Dedifferentiated amniotic fluid mesenchymal stem cell (primary cell): ENCODE measurements at regions not wholly inside any gene's neighbourhood (a gene's known extent, or its start where the extent isn't known, plus 50 kb on each side); places are given as distances from the start of the nearest gene placed in this dataset.
"Not testable (repeated sequence)": the region's sequence is repeated elsewhere in the genome, so short reads cannot be mapped to it uniquely, and the experiment has no call there.

ENCODE experiments used
- DNase-seq: peaks from one replicate; pipeline ENCODE4 v3.0.0-alpha.2; 2016; ENCODE audit errors: extremely low spot score

GRCh38 chr7:156515911-156516790 lies 124.4 kb upstream of the RNF32 start:
- no peak for DNase-seq

GRCh38 chr7:156514851-156515250 lies 125.7 kb upstream of the RNF32 start:
- DNase-seq, result no peak

GRCh38 chr7:156511426-156511825 lies 129.1 kb upstream of the RNF32 start:
- no peak for DNase-seq

GRCh38 chr7:156510966-156511365 lies 129.6 kb upstream of the RNF32 start:
- no peak for DNase-seq

- no peak for DNase-seq
Observed at GRCh38 chr7:156509216-156509615, 131.4 kb upstream of the RNF32 start.

- no peak for DNase-seq
Observed at GRCh38 chr7:156505876-156506275, 134.7 kb upstream of the RNF32 start.

- no peak for DNase-seq
Observed at GRCh38 chr7:156504687-156505545, 135.7 kb upstream of the RNF32 start.

GRCh38 chr7:156504006-156504405 lies 136.6 kb upstream of the RNF32 start:
- DNase-seq, result no peak

- no peak for DNase-seq
Observed at GRCh38 chr7:156503196-156503595, 137.4 kb upstream of the RNF32 start.

GRCh38 chr7:156501815-156502214 lies 138.8 kb upstream of the RNF32 start:
- not testable (repeated sequence) for DNase-seq

GRCh38 chr7:156499247-156499881 lies 141.2 kb upstream of the RNF32 start:
- DNase-seq, result no peak

- no peak for DNase-seq
Observed at GRCh38 chr7:156497776-156498509, 142.6 kb upstream of the RNF32 start.

GRCh38 chr7:156496865-156497264 lies 143.7 kb upstream of the RNF32 start:
- no peak for DNase-seq

GRCh38 chr7:156496363-156496769 lies 144.2 kb upstream of the RNF32 start:
- DNase-seq, result no peak

GRCh38 chr7:156494960-156495359 lies 145.6 kb upstream of the RNF32 start:
- no peak for DNase-seq

GRCh38 chr7:156493942-156494341 lies 146.6 kb upstream of the RNF32 start:
- no peak for DNase-seq

- no peak for DNase-seq
Observed at GRCh38 chr7:156492170-156492569, 148.4 kb upstream of the RNF32 start.

- DNase-seq, result no peak
Observed at GRCh38 chr7:156491435-156491834, 149.1 kb upstream of the RNF32 start.

- no peak for DNase-seq
Observed at GRCh38 chr7:156490021-156490800, 150.4 kb upstream of the RNF32 start.

- DNase-seq, result no peak
Observed at GRCh38 chr7:156487811-156488533, 152.6 kb upstream of the RNF32 start.
